BE2C (cell line): ENCODE measurements at regions not wholly inside any gene's neighbourhood (a gene's known extent, or its start where the extent isn't known, plus 50 kb on each side); places are given as distances from the start of the nearest gene placed in this dataset.

Experiments
- DNase-seq: peaks from one replicate; pipeline ENCODE4 v3.0.0-alpha.2; 2020
- H3K27me3 ChIP-seq: fragments of 250-450 bp; sonication (Bioruptor Pico); 2 replicates; pipeline ENCODE4 v1.5.1; 2020; ENCODE audit warnings: mild to moderate bottlenecking
- H3K36me3 ChIP-seq: fragments of 250-450 bp; sonication (Bioruptor Pico); 2 replicates; pipeline ENCODE4 v1.5.1; 2020; ENCODE audit warnings: mild to moderate bottlenecking
- H3K4me1 ChIP-seq: fragments of 250-450 bp; sonication (Bioruptor Pico); 2 replicates; pipeline ENCODE4 v1.5.1; 2020
- H3K4me3 ChIP-seq: 2 replicates; pipeline ENCODE4 v1.5.1; 2011; ENCODE audit warnings: low read depth, low read length
- H3K9me3 ChIP-seq: fragments of 250-450 bp; sonication (Bioruptor Pico); 2 replicates; pipeline ENCODE4 v1.5.1; 2020
- CTCF ChIP-seq: IDR thresholded peaks from 2 replicates; pipeline ENCODE4 v1.5.1; 2012; ENCODE audit warnings: mild to moderate bottlenecking, low read depth, low read length

- no peak for DNase-seq
- H3K4me3 ChIP-seq, result no peak overlapping the region
- TF ChIP-seq CTCF, result no peak
- H3K9me3 ChIP-seq, result no peaks in the 10 kb centered on the region
- no peaks in the 10 kb centered on the region for H3K36me3 ChIP-seq
- peaks cover 7% of the 10 kb centered on the region; the same call in 1 of the 2 replicates for H3K4me1 ChIP-seq
- no peaks in the 10 kb centered on the region for H3K27me3 ChIP-seq
These were observed 490.4 kb downstream of the MN1 start for GRCh38 chr22:27310966-27311697.

GRCh38 chr22:27311698-27312550, 489.6 kb downstream of the MN1 start:
- Histone ChIP-seq H3K36me3 (no peaks in the 10 kb centered on the region), H3K9me3 (no peaks in the 10 kb centered on the region), H3K4me3 (no peak overlapping the region), H3K4me1 (peaks cover 7% of the 10 kb centered on the region; the same call in 1 of the 2 replicates), H3K27me3 (no peaks in the 10 kb centered on the region)
- DNase-seq, result no peak
- no peak for TF ChIP-seq CTCF

- Histone ChIP-seq H3K4me1 (peaks cover 7% of the 10 kb centered on the region; the same call in 1 of the 2 replicates), H3K9me3 (no peaks in the 10 kb centered on the region), H3K36me3 (no peaks in the 10 kb centered on the region), H3K4me3 (no peak overlapping the region), H3K27me3 (no peaks in the 10 kb centered on the region)
- no peak for TF ChIP-seq CTCF
- no peak for DNase-seq
These were observed 489.0 kb downstream of the MN1 start for GRCh38 chr22:27312565-27312964.

- Histone ChIP-seq H3K36me3 (no peaks in the 10 kb centered on the region), H3K4me1 (peaks cover 7% of the 10 kb centered on the region; the same call in 1 of the 2 replicates), H3K4me3 (no peak overlapping the region), H3K27me3 (no peaks in the 10 kb centered on the region), H3K9me3 (no peaks in the 10 kb centered on the region)
- DNase-seq, result no peak
- no peak for TF ChIP-seq CTCF
These were observed 488.3 kb downstream of the MN1 start for GRCh38 chr22:27312966-27313855.

- H3K4me1 ChIP-seq, result peaks cover 7% of the 10 kb centered on the region; the same call in 1 of the 2 replicates
- H3K36me3 ChIP-seq, result no peaks in the 10 kb centered on the region
- no peak for TF ChIP-seq CTCF
- no peaks in the 10 kb centered on the region for H3K9me3 ChIP-seq
- no peak overlapping the region for H3K4me3 ChIP-seq
- peak; percentile 39 for DNase-seq
- no peaks in the 10 kb centered on the region for H3K27me3 ChIP-seq
These were observed 487.2 kb downstream of the MN1 start for GRCh38 chr22:27314276-27314807.
